ENCODE measurements at regions not wholly inside any gene's neighbourhood (a gene's known extent, or its start where the extent isn't known, plus 50 kb on each side); places are given as distances from the start of the nearest gene placed in this dataset.

GRCh38 chr2:42938671-42939370, 146.4 kb upstream of the HAAO start:
- no peaks in the 10 kb centered on the region for H3K36me3 ChIP-seq (ENCODE audit: control insufficient read depth, insufficient read depth, low read length)
- no peak for TF ChIP-seq CTCF (conservative IDR thresholded peaks at IDR 0.05 in 1 of 2, IDR thresholded peaks at IDR 0.05 in 1 of 2; ENCODE audit: low read depth in 1 of 2, low read length in 2 of 2)
- TF ChIP-seq EZH2 (IDR thresholded peaks at IDR 0.05; ENCODE audit: low read length, missing control alignments): no peak
- H3K4me1 ChIP-seq (ENCODE audit: control insufficient read depth, extremely low read depth, insufficient read depth, low read length): no peaks in the 10 kb centered on the region
- H3K79me2 ChIP-seq (ENCODE audit: control insufficient read depth, insufficient read depth, low read length): no peaks in the 10 kb centered on the region
- H3K4me3 ChIP-seq (replicated peaks in 1 of 4; ENCODE audit: control extremely low read depth in 1 of 4, insufficient read depth in 1 of 4, low read depth in 3 of 4, low read length in 4 of 4): no peak overlapping the region
- no peak overlapping the region for H3K9ac ChIP-seq (ENCODE audit: insufficient read depth, low read length)
- no peak overlapping the region for H2AFZ ChIP-seq (ENCODE audit: low read length)
- no peaks in the 10 kb centered on the region for H3K9me3 ChIP-seq (ENCODE audit: control insufficient read depth, insufficient read depth, low read depth, low read length)
- H3K4me2 ChIP-seq (ENCODE audit: extremely low read depth, insufficient read depth, low read length): no peak overlapping the region
- H3K27me3 ChIP-seq (ENCODE audit: control insufficient read depth, insufficient read depth, low read length): no peaks in the 10 kb centered on the region
- H3K27ac ChIP-seq (ENCODE audit: insufficient read depth, low read length): no peak overlapping the region
- no peaks in the 10 kb centered on the region for H4K20me1 ChIP-seq (ENCODE audit: control insufficient read depth, extremely low read depth, insufficient read depth, low read length)
- no peak for DNase-seq (ENCODE audit: low read depth in 2 of 2)

- no peak overlapping the region for H3K4me2 ChIP-seq (ENCODE audit: extremely low read depth, insufficient read depth, low read length)
- TF ChIP-seq CTCF (conservative IDR thresholded peaks at IDR 0.05 in 1 of 2, IDR thresholded peaks at IDR 0.05 in 1 of 2; ENCODE audit: low read depth in 1 of 2, low read length in 2 of 2) (no peak), EZH2 (IDR thresholded peaks at IDR 0.05; ENCODE audit: low read length, missing control alignments) (no peak)
- H3K9me3 ChIP-seq (ENCODE audit: control insufficient read depth, insufficient read depth, low read depth, low read length): no peaks in the 10 kb centered on the region
- no peaks in the 10 kb centered on the region for H3K4me1 ChIP-seq (ENCODE audit: control insufficient read depth, extremely low read depth, insufficient read depth, low read length)
- no peak for DNase-seq (ENCODE audit: low read depth in 2 of 2)
- no peak overlapping the region for H2AFZ ChIP-seq (ENCODE audit: low read length)
- no peaks in the 10 kb centered on the region for H3K27me3 ChIP-seq (ENCODE audit: control insufficient read depth, insufficient read depth, low read length)
- no peak overlapping the region for H3K27ac ChIP-seq (ENCODE audit: insufficient read depth, low read length)
- no peak overlapping the region for H3K4me3 ChIP-seq (replicated peaks in 1 of 4; ENCODE audit: control extremely low read depth in 1 of 4, insufficient read depth in 1 of 4, low read depth in 3 of 4, low read length in 4 of 4)
- no peak overlapping the region for H3K9ac ChIP-seq (ENCODE audit: insufficient read depth, low read length)
- no peaks in the 10 kb centered on the region for H3K36me3 ChIP-seq (ENCODE audit: control insufficient read depth, insufficient read depth, low read length)
- H4K20me1 ChIP-seq (ENCODE audit: control insufficient read depth, extremely low read depth, insufficient read depth, low read length): no peaks in the 10 kb centered on the region
- no peaks in the 10 kb centered on the region for H3K79me2 ChIP-seq (ENCODE audit: control insufficient read depth, insufficient read depth, low read length)
These were observed 144.9 kb upstream of the HAAO start for GRCh38 chr2:42937171-42937875.

- no peak overlapping the region for H3K4me2 ChIP-seq (ENCODE audit: extremely low read depth, insufficient read depth, low read length)
- no peak overlapping the region for H3K4me3 ChIP-seq (replicated peaks in 1 of 4; ENCODE audit: control extremely low read depth in 1 of 4, insufficient read depth in 1 of 4, low read depth in 3 of 4, low read length in 4 of 4)
- no peaks in the 10 kb centered on the region for H4K20me1 ChIP-seq (ENCODE audit: control insufficient read depth, extremely low read depth, insufficient read depth, low read length)
- no peak for TF ChIP-seq EZH2 (IDR thresholded peaks at IDR 0.05; ENCODE audit: low read length, missing control alignments)
- no peak for TF ChIP-seq CTCF (conservative IDR thresholded peaks at IDR 0.05 in 1 of 2, IDR thresholded peaks at IDR 0.05 in 1 of 2; ENCODE audit: low read depth in 1 of 2, low read length in 2 of 2)
- DNase-seq (ENCODE audit: low read depth in 2 of 2): no peak
- H3K27ac ChIP-seq (ENCODE audit: insufficient read depth, low read length): no peak overlapping the region
- H3K4me1 ChIP-seq (ENCODE audit: control insufficient read depth, extremely low read depth, insufficient read depth, low read length): peaks cover 11% of the 10 kb centered on the region
- no peaks in the 10 kb centered on the region for H3K79me2 ChIP-seq (ENCODE audit: control insufficient read depth, insufficient read depth, low read length)
- H3K27me3 ChIP-seq (ENCODE audit: control insufficient read depth, insufficient read depth, low read length): no peaks in the 10 kb centered on the region
- H3K36me3 ChIP-seq (ENCODE audit: control insufficient read depth, insufficient read depth, low read length): no peaks in the 10 kb centered on the region
- H3K9ac ChIP-seq (ENCODE audit: insufficient read depth, low read length): no peak overlapping the region
- no peak overlapping the region for H2AFZ ChIP-seq (ENCODE audit: low read length)
- H3K9me3 ChIP-seq (ENCODE audit: control insufficient read depth, insufficient read depth, low read depth, low read length): no peaks in the 10 kb centered on the region
These were observed 143.6 kb upstream of the HAAO start for GRCh38 chr2:42935692-42936671.

Measured in fibroblast of lung (primary cell).